PC-3 (cell line): ENCODE measurements at regions not wholly inside any gene's neighbourhood (a gene's known extent, or its start where the extent isn't known, plus 50 kb on each side); places are given as distances from the start of the nearest gene placed in this dataset.

Source experiments
- ATAC-seq: fragments of 200-7000 bp; cut with Tn5 transposase; 2 replicates; pipeline ENCODE4 v1.9.1; 2020; ENCODE audit warnings: mild to moderate bottlenecking, moderate library complexity
- BruUV-seq: library from RNA; stranded (reverse); fragments of 400-500 nt; replicated peaks from 2 replicates; lab custom pipeline; 2021; lab: Mats Ljungman, UMichigan
- CTCF ChIA-PET: fragments of 300-600 bp; sonication (Branson Sonifier 250); formaldehyde crosslinking; loops from one replicate; lab custom pipeline; 2022; ENCODE audit warnings: antibody characterized with exemption; lab: Charles Lee
- POLR2A ChIA-PET: fragments of 300-600 bp; sonication (Branson Sonifier 250); formaldehyde crosslinking; loops from one replicate; lab custom pipeline; 2022; ENCODE audit warnings: antibody characterized with exemption; ENCODE audit not compliant: unreplicated experiment; lab: Charles Lee
- DNase-seq: peaks from one replicate; pipeline ENCODE4 v3.0.0-alpha.2; 2015
- H2AFZ ChIP-seq: fragments of 300-600 bp; sonication (generic); 2 replicates; pipeline ENCODE4 v1.6.0; 2016; ENCODE audit warnings: antibody characterized with exemption, low read length
- H3F3A ChIP-seq: fragments of 300-600 bp; sonication (generic); one replicate; pipeline ENCODE4 v1.6.0; 2017; ENCODE audit warnings: antibody characterized with exemption, low read length, control low read depth, mild to moderate bottlenecking; ENCODE audit not compliant: unreplicated experiment
- H3K27ac ChIP-seq: fragments of 300-600 bp; sonication (generic); 2 replicates; pipeline ENCODE4 v1.5.1; 2016; ENCODE audit warnings: mild to moderate bottlenecking, low read length
- H3K27me3 ChIP-seq: fragments of 300-600 bp; sonication (generic); 2 replicates; pipeline ENCODE4 v1.6.1; 2016; ENCODE audit warnings: low read length, mixed read lengths
- H3K36me3 ChIP-seq: fragments of 300-600 bp; sonication (generic); 2 replicates; pipeline ENCODE4 v1.6.1; 2016; ENCODE audit warnings: low read depth, mixed run types, low read length, mixed read lengths
- H3K4me1 ChIP-seq: fragments of 300-600 bp; sonication (generic); 2 replicates; pipeline ENCODE4 v1.5.1; 2016; ENCODE audit warnings: low read length; ENCODE audit not compliant: insufficient read depth
- H3K4me2 ChIP-seq: fragments of 300-600 bp; sonication (generic); 2 replicates; pipeline ENCODE4 v1.6.0; 2016; ENCODE audit warnings: low read length
- H3K4me3 ChIP-seq: fragments of 300-600 bp; sonication (generic); 2 replicates; pipeline ENCODE4 v1.5.1; 2016; ENCODE audit warnings: mild to moderate bottlenecking, low read length, mixed read lengths
- H3K79me2 ChIP-seq: fragments of 300-600 bp; sonication (generic); 2 replicates; pipeline ENCODE4 v1.6.1; 2017; ENCODE audit warnings: low read length, mixed read lengths
- H3K9ac ChIP-seq: fragments of 300-600 bp; sonication (generic); 2 replicates; pipeline ENCODE4 v1.6.0; 2016; ENCODE audit warnings: mild to moderate bottlenecking, low read length
- H3K9me2 ChIP-seq: fragments of 300-600 bp; sonication (generic); replicated peaks from 2 replicates; pipeline ENCODE4 v1.6.1; 2016; ENCODE audit warnings: mixed run types, low read length, mixed read lengths
- H3K9me3 ChIP-seq: fragments of 300-600 bp; sonication (generic); 2 replicates; pipeline ENCODE4 v1.6.1; 2016; ENCODE audit warnings: low read length, mixed read lengths
- H4K20me1 ChIP-seq: fragments of 300-600 bp; sonication (generic); 2 replicates; pipeline ENCODE4 v1.6.1; 2016; ENCODE audit warnings: low read length, mixed read lengths
- CTCF ChIP-seq: fragments of 300-600 bp; sonication (generic); conservative IDR thresholded peaks from 2 replicates; pipeline ENCODE4 v1.5.1; 2017; ENCODE audit warnings: antibody characterized with exemption, low read depth, mild to moderate bottlenecking, low read length
- EZH2 ChIP-seq: fragments of 300-600 bp; sonication (generic); IDR thresholded peaks from one replicate; pipeline ENCODE4 v1.6.1; 2017; ENCODE audit warnings: antibody characterized with exemption, mild to moderate bottlenecking, low read length; ENCODE audit not compliant: unreplicated experiment
- EZH2phosphoT487 ChIP-seq: fragments of 300-600 bp; sonication (generic); IDR thresholded peaks from 2 replicates; pipeline ENCODE4 v1.6.1; 2018; ENCODE audit warnings: mild to moderate bottlenecking, antibody characterized with exemption, low read length, borderline replicate concordance
- intact Hi-C: fragments of 100-400 bp; cut with micrococcal nuclease; formaldehyde crosslinking; loops from 2 replicates; pipeline ENCODE4 v1.9.0; 2023

GRCh38 chr20:19820555-19821211 lies 62.6 kb downstream of the RIN2 start:
- no peak for ATAC-seq
- no peak overlapping the region for H3K27ac ChIP-seq
- no peak overlapping the region for H2AFZ ChIP-seq
- H3K9me2 ChIP-seq: no peaks in the 10 kb centered on the region
- H3K4me2 ChIP-seq: no peak overlapping the region
- H3K4me1 ChIP-seq: peaks cover 33% of the 10 kb centered on the region
- H3K27me3 ChIP-seq: no peaks in the 10 kb centered on the region
- no peaks in the 10 kb centered on the region for H4K20me1 ChIP-seq
- no peak for DNase-seq
- intact Hi-C loops: no loop called here
- no TSS peak for BruUV-seq
- no peaks in the 10 kb centered on the region for H3K36me3 ChIP-seq
- peaks cover 4% of the 10 kb centered on the region for H3F3A ChIP-seq
- TF ChIP-seq EZH2phosphoT487 (no peak), CTCF (no peak), EZH2 (no peak)
- ChIA-PET CTCF (no interaction called here), POLR2A (no interaction called here)
- no peak overlapping the region for H3K9ac ChIP-seq
- H3K9me3 ChIP-seq: no peaks in the 10 kb centered on the region
- no peaks in the 10 kb centered on the region for H3K79me2 ChIP-seq
- H3K4me3 ChIP-seq: no peak overlapping the region

- CTCF ChIA-PET: no interaction called here
Observed at GRCh38 chr20:19821606-19822005, 63.5 kb downstream of the RIN2 start.

More at GRCh38 chr20:19821606-19822005, 63.5 kb downstream of the RIN2 start:
- Histone ChIP-seq H3K79me2 (no peaks in the 10 kb centered on the region), H3F3A (no peaks in the 10 kb centered on the region), H2AFZ (no peak overlapping the region), H3K9me3 (no peaks in the 10 kb centered on the region), H3K9me2 (no peaks in the 10 kb centered on the region), H3K27ac (no peak overlapping the region), H3K4me1 (peaks cover 33% of the 10 kb centered on the region), H3K4me3 (no peak overlapping the region), H3K4me2 (no peak overlapping the region), H4K20me1 (no peaks in the 10 kb centered on the region), H3K27me3 (no peaks in the 10 kb centered on the region), H3K36me3 (no peaks in the 10 kb centered on the region), H3K9ac (no peak overlapping the region)
- POLR2A ChIA-PET: no interaction called here
- BruUV-seq: no TSS peak
- no peak for DNase-seq
- intact Hi-C loops: no loop called here
- no peak for TF ChIP-seq EZH2phosphoT487
- TF ChIP-seq EZH2: no peak
- no peak for TF ChIP-seq CTCF
- no peak for ATAC-seq
